NCI-H146 treated with DMSO at 0.1 percent for 48 hours (cell line): ENCODE measurements at regions not wholly inside any gene's neighbourhood (a gene's known extent, or its start where the extent isn't known, plus 50 kb on each side); places are given as distances from the start of the nearest gene placed in this dataset.
"Not testable (repeated sequence)": the region's sequence is repeated elsewhere in the genome, so short reads cannot be mapped to it uniquely, and the experiment has no call there.

Experiments
- DNase-seq: peaks from one replicate; lab custom pipeline; 2025; ENCODE audit not compliant: unreplicated experiment; lab: John Stamatoyannopoulos, UW

DNA sequence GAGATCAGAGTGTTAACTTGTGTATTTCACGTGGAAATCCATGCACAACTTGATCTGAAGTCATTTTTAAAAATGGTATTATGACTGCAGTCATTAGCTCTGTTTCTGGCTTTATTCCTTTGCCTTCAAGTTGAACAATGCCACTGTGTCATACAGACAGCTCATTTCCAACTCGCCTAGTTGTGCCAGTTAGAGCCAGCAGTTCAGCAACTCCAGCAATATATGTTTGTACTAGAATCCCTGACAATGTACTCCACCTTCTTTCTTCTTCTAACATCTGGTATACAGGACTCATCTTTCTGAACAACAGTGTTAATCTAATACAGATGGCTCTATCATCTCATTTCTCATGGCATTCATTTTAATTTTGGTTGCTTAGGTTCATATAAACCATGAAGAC lies 418.3 kb upstream of the POU3F2 start:
- no peak for DNase-seq

DNA sequence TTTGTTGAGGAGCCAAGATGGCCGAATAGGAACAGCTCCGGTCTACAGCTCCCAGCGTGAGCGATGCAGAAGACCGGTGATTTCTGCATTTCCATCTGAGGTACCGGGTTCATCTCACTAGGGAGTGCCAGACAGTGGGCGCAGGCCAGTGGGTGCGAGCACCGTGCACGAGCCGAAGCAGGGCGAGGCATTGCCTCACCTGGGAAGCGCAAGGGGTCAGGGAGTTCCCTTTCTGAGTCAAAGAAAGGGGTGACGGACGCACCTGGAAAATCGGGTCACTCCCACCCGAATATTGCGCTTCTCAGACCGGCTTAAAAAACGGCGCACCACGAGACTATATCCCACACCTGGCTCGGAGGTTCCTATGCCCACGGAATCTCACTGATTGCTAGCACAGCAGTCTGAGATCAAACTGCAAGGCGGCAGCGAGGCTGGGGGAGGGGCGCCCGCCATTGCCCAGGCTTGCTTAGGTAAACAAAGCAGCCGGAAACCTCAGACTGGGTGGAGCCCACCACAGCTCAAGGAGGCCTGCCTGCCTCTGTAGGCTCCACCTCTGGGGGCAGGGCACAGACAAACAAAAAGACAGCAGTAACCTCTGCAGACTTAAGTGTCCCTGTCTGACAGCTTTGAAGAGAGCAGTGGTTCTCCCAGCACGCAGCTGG lies 417.7 kb upstream of the POU3F2 start:
- DNase-seq, result not testable (repeated sequence)

DNA sequence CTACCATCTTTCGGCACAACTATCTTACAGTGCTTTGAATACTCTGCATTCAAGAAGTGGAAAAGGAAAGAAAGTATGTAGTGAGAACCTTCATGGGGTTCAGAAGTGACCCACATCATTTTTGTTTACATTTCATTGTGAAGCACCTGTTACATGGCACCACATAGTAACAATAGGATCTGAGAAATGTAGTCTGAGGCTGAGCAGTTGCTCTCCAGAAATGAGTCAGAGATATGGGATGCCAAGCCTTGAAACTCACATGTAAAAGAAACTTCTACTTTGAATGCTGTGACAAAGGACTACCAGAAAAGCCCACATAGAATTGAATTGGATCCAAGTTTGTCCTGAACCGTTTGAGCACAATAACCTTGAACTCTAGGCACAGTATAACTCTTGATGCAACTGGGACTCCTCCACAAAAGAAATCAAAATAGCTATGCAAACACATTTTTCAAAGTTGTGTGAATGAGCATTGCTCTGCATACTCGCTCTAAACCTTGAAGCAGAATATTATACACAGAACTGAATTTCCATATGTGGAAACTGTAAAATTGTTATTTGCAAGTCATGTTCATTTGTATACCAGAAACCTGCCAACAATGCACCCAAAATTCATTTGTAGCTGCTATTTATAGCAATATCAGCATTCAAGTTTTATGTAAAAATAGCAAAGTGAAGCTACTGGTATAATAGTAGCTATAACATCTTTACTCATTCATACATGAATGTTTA lies 400.9 kb upstream of the POU3F2 start:
- no peak for DNase-seq

DNA sequence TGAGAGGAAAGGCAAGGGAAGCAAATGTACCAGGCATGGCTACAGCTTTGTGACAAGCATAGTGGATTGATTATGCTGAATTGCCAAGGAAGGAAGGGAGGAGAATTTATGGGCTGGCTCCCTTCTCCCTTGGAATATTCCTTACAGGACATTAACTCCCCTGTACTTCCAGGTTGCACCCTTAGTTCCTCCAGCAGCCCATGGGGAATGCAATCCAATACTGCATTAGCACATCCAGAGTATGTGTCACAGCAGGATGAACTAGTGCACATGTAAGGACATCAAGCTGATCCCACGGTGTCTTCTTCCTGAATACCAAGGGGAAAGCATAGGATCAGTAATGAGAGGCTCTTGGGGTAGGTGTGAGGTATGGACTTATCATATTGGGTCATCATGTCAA lies 390.7 kb upstream of the POU3F2 start:
- no peak for DNase-seq

DNA sequence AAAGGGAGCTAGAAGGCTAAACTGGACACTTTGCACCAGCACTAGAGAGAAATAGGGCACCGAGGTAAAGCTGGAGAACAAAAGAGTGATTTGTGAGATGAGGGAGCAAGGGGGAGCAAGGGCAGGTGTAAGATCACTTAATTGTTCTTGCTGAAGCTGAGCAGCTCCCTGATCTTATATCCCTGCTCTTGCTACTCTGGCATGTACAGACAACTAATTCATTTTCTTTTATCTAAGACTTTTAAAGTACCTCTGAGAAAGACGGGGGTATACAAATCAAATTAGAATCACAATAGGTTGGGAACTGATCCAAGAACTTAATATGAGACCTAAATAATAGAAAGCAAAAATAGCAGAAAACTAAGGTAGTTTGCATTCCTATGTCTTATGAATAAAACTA lies 381.7 kb upstream of the POU3F2 start:
- DNase-seq, result peak; percentile 8

DNA sequence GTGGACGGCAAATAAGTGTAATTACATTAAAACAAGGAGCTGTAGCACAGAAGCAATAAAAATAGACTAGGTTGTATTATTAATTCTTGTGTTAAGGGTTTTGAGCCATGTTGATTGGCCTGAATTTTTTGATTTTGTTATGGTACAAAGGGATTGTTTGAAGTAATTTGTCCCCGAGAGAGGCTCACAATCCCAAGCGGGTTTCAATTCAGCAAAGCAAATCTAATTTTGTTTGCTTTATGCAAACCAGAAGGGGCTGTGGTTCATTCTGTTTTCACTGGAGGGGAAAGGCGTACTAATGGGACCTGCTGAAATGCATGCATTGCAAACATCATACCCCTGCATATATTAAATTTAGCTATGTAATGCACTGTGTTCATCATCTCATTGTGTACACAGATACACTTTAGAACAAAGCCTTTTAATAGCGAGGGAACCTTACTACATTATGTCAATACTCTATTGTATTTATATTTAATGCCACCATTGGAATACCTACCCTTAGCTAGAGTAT lies 379.5 kb upstream of the POU3F2 start:
- no peak for DNase-seq

DNA sequence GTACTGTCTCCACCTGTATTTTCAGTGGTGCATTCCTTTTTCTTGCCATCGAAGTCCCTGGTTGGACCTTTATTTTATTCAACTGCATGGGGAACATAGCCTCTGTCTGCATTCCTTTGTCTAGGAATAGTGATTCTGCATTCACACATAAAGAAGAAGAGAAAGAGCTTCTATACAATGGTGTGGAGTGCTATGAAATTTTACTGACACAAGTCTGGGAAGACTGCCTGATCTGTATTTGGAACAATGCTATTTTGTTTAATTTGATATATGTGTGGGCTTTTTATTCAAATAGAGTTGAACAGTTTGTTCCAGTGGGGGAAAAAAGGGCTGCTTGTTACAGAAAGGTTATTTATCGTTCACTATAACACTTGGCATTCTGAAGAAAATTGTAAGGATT lies 375.7 kb upstream of the POU3F2 start:
- no peak for DNase-seq

DNA sequence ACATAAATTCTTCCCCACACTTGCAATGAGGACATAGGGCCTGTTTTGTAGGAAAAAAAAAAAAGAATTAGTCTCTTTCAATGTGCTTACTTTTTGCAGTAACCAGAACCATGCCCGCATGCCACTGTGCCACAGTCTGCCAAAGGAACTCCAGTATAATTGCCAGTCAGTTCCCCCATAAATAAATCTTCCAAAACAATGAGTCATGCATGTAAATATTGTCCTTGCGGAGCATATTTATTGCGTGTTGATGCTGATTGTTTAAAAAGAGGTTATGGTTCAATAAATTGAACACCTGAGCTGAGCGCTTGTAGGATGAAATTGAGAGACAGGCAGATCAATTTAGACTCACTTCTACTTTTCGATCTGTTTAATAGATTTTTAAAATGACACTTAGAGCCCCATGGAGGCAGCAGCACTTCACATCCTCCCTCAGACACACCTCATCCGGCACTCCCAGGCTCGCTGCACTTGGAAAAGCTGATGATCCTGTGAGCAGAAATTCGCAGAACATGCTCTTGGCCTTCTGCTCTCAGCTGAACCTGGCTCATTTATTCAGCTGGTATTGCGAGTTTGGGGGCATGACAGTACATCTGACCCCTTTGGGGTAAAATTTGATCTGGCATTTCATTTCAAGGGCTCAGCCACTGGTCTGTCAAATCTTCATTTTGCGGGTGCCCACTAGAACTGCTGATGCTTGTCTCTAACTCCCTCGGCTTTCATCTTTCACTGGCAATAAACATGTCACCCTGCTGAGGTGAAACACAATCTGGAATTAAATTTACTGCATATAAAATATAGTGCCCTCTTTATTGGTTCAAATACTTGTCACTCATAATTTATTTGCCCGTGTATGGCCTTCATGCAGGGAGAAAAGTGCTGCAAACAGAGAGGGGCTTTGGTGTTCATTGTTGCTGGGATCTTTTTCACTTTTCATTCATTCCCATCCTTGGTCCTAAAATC lies 371.1 kb upstream of the POU3F2 start:
- peak; percentile 15 for DNase-seq

DNA sequence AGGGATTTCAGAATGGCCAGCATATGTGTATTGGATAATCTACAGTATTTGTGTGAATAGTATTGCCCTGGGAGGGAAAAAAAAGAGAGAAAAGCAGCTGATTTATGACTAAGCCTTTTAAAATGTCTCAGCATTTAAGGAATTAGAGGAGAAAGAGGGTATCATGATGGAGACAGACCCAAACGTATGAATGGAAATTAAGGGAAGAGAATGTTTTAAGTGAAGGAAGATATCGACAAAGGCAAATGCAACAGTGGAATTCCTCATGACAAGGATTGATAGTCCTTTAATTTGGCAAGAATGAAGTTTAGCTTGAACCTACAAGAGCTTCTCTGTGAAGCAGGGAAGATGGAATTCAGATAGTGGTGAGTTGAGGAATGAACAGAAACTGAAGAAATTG lies 367.3 kb upstream of the POU3F2 start:
- no peak for DNase-seq

DNA sequence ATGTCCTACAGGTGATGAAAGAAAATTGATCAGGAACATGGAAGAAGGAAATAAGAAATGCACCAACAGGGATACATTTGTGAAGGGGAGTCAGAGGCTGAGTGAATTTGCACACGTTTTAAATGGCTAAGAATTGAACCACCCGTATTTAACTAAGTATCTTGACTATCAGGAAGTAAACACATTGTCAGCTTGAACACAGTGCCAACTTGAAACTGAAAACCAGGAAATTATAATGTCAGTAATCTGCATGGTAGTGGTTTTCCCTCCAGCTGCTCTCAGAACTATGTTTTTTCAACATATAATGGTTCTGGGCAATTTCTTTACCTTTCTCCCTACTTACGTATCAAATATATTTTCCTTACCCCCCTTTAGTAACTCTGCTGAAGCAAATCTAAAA lies 366.5 kb upstream of the POU3F2 start:
- no peak for DNase-seq

DNA sequence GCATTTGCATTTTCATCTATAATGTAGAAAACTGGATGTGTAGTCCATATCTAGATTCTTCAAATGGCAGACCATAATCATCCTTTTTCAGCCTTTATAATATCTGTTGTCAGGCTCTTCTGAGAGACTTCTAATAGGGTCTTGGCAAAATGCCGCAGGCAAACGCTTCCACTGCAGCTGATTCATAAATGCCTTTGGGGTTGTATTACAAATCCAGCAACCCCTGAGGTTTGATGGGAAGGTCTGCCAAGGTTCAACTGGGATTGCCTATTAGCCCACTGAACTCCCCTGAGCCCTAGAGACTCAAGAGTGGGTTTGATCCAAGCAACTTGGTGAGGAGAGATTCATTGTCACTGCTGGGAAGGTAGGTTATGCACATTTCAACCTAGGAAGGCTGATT lies 365.2 kb upstream of the POU3F2 start:
- DNase-seq, result no peak

DNA sequence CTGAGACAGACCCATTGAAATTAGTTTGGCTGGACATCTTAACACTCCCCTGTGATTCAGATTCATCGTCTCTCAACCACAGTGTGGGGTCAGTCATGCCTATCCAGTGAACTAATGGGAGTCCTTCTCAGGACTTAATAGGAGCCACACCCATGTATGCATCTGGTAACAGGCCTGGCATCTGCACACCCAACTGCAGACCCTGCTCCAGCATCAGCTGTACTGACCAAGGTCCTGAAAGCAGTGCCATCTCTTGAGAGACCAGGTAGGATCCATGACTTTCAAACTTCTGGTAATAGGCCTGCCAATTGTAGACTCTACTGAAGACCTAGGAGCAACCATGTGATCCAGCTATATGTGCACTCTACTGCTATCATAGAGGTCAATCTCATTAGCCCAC lies 363.6 kb upstream of the POU3F2 start:
- DNase-seq, result no peak

DNA sequence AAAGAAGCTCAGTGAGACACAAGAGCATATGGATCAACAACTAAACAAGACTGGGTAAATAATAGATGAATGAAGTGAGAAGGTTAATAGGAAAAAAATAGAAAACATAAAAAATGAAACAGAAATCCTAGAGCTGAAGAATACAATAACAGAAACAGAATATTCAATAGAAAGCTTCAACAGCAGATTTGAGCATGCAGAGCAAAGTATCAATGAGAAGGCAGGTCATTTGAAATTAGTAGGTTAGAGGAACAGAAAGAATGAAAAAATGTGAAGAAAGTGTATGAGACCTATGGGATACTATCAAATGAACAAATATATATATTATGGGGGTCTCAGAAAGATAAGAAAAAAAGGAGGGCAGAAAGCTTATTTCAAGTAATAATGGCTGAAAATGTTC lies 362.9 kb upstream of the POU3F2 start:
- no peak for DNase-seq

DNA sequence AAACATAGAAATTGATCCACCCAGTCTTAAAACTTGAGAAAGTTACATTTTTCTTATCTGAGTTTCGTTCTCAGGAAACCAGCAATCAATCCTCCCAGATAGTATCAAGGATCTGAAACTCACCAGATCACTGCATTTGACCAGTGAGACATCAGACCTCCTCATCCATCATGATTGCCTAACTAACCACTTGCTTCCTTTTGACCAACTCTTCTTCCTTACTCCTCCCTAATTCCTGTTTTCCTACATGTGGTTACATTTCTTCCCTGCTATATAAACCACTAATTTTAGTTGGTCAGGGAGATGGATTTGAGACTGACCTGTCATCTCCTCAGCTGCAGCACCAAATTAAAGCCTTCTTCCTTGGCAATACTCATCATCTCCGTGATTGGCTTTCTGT lies 357.1 kb upstream of the POU3F2 start:
- DNase-seq, result no peak

DNA sequence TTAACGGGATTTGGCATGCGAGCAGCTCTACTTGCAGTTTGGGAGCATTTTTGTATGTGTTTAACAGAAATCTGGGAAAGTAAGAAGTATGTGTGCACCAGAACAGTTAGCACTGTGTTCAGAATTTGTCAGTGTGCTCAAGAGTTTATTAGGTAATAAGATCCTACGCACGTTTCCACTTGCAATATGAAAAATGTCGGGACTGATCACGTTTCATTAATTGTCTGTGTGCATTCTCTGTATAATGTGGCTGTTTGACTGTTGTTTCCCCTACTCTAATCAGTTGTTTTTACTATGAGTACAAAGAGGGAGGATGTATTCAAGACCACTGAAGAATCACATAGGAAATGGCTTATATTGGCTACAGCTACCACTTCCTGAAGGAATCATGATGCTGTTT lies 349.7 kb upstream of the POU3F2 start:
- DNase-seq, result no peak

DNA sequence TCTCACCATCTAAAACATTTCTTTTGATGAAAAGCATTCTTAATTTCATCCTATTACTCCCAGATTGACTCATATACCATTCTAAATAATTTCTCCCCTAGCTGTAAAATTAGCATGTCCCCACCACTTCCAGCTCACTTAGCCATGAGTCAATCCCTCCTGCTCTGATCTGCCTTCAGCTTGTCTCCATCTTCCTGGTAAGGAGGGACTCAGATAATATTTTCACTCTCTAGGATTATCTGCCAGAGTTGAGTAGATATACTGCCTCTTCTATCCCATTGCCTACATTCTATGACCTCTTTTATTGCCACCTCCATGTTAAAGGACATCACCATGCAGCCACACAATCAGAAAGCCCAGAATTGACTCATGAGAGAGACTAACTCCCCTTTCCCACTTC lies 348.8 kb upstream of the POU3F2 start:
- no peak for DNase-seq

DNA sequence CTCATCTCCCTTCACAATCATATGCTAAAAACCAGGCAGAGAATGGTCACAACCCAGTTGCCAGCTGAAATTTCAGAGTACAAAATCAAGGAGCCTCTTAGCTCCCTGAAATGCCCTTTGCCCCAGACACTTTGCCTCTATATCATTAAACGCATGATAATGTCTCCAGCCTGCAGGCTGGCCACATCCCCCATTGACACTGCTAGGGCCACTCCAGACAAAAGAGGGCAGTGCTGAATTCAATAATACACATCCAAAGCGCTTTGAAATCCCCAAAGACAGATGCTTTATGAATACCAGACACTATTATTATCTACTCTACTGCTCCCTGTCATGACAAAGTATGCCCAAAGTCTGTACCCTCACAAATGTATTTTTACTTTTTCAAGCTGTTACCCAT lies 348.3 kb upstream of the POU3F2 start:
- no peak for DNase-seq

DNA sequence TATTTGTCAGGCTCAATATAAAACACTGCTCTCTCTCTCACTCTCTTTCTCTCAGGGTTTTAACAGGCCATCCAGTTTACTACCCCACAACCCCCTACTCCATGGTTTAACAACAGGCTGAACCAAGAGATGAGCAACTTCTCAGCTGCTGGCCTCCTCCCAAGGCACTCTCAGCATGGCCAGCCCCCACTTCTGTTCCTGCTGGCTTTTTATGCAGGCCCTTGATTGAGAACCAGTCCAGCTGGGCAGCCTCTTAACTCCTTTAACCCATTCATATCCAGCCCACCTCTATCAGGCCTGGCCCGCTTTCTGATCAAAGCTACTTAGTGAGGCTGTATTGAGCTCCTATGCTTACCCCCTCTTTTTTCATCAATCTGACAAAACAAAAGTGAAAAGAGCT lies 346.8 kb upstream of the POU3F2 start:
- no peak for DNase-seq

DNA sequence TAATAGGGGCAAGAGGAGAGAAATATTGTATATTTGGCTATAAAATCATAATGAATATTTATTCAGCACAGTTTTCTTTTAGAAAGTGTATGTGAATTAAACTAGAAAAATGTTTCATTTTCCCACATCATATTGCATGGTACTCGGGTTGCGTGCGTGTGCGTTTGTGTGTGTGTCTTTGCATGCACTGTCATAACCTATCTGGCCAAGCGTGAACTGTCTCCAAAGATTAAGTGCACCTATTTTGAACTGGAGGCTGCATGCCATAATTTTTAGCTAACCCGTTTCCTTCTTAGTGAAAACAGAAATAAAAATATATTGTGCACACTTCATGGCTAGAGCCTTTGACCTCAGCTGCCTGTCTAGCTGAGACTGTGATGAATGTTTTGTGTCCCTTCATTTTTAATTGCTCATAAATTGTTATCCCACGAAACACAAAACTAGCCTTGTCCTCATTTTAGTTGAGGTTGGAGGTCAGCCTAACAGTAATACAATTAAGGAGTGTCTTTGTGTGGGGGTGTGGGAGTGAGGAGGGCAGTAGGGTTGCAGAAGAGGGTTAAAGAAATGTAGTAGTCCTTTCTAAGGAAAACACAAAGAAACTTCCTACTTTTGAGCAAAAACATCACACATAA lies 336.1 kb upstream of the POU3F2 start:
- DNase-seq, result no peak

DNA sequence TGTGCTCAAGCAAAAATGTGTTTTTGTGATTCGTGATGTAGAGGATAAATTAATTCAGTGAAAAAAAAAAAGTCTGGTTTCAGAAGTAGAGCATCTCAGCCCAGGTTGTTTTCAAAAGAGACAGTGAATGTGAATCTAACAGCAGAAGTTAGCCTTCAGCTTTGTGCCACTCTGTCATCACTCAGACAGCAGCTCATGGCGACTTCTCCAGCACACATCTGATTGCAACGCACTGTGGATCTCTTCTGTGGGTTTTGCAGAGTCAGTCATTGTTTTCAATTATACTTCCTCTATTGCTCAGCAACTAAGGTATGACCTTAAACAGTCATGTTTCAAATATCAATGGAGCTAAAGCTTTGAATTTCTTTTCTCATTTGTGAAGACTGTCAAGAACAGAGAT lies 335.5 kb upstream of the POU3F2 start:
- no peak for DNase-seq

DNA sequence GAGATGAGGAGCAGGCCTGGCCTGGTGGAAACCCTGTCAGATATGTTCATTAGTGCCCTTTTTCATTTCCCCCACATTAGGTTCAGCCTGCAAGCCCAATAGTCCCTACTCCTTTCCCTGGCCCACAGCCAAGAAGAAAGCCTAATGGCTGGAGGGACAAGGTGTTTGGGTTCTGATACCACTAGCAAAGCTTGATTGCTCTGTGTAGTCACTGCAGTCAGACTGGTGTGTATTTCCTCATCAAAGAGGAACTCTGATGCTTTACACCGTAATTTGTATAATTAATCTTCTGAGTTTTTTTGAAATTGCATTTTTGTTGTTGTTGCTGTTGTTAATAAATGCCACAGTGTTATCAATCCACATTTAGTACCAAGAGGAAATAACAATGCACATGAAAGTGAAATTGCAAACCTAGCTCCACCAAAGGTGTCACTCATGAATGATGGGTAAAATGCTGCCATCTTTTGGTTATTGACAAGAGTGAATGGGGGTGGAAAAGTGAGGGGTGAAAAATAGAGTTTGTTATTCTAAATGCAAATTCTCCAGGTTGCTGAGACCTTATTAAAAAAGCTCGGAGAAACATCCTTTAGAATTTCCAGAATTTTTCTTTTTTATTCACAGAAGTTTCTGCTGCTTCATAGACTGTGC lies 320.2 kb upstream of the POU3F2 start:
- DNase-seq, result no peak
